Non-pigmented ciliary epithelial cell (primary cell): ENCODE measurements at regions not wholly inside any gene's neighbourhood (a gene's known extent, or its start where the extent isn't known, plus 50 kb on each side); places are given as distances from the start of the nearest gene placed in this dataset.

Experiments used
- DNase-seq: peaks from one replicate; pipeline ENCODE4 v3.0.0-alpha.2; 2010; ENCODE audit warnings: low read depth

GRCh38 chr2:6474161-6475140 lies 391.3 kb downstream of the CMPK2 start:
- no peak for DNase-seq

GRCh38 chr2:6475155-6475940 lies 390.4 kb downstream of the CMPK2 start:
- DNase-seq: no peak

- DNase-seq: no peak
Measured at GRCh38 chr2:6480514-6480913, 385.2 kb downstream of the CMPK2 start.

GRCh38 chr2:6482256-6482655 lies 383.5 kb downstream of the CMPK2 start:
- DNase-seq: no peak

- no peak for DNase-seq
Measured at GRCh38 chr2:6487765-6488164, 377.9 kb downstream of the CMPK2 start.

GRCh38 chr2:6492573-6492972 lies 373.1 kb downstream of the CMPK2 start:
- DNase-seq: no peak

- DNase-seq: no peak
Measured at GRCh38 chr2:6493266-6493665, 372.4 kb downstream of the CMPK2 start.

- no peak for DNase-seq
Measured at GRCh38 chr2:6493669-6494068, 372.0 kb downstream of the CMPK2 start.

GRCh38 chr2:6495466-6495865 lies 370.2 kb downstream of the CMPK2 start:
- DNase-seq: no peak

- no peak for DNase-seq
Measured at GRCh38 chr2:6496376-6496775, 369.3 kb downstream of the CMPK2 start.

GRCh38 chr2:6497048-6497447 lies 368.7 kb downstream of the CMPK2 start:
- no peak for DNase-seq

GRCh38 chr2:6498841-6499240 lies 366.9 kb downstream of the CMPK2 start:
- no peak for DNase-seq

GRCh38 chr2:6499691-6500090 lies 366.0 kb downstream of the CMPK2 start:
- no peak for DNase-seq

GRCh38 chr2:6506361-6506794 lies 359.3 kb downstream of the CMPK2 start:
- peak; percentile 46 for DNase-seq

GRCh38 chr2:6506859-6507258 lies 358.8 kb downstream of the CMPK2 start:
- no peak for DNase-seq

- no peak for DNase-seq
Measured at GRCh38 chr2:6510532-6510931, 355.2 kb downstream of the CMPK2 start.

- DNase-seq: no peak
Measured at GRCh38 chr2:6512589-6512988, 353.1 kb downstream of the CMPK2 start.

GRCh38 chr2:6516674-6517073 lies 349.0 kb downstream of the CMPK2 start:
- DNase-seq: no peak

- no peak for DNase-seq
Measured at GRCh38 chr2:6518361-6518760, 347.3 kb downstream of the CMPK2 start.

- no peak for DNase-seq
Measured at GRCh38 chr2:6523476-6523875, 342.2 kb downstream of the CMPK2 start.

GRCh38 chr2:6524691-6525474 lies 340.8 kb downstream of the CMPK2 start:
- DNase-seq: no peak

- no peak for DNase-seq
Measured at GRCh38 chr2:6525475-6525964, 340.2 kb downstream of the CMPK2 start.
